ENCODE measurements at regions not wholly inside any gene's neighbourhood (a gene's known extent, or its start where the extent isn't known, plus 50 kb on each side); places are given as distances from the start of the nearest gene placed in this dataset.
"Not testable (repeated sequence)": the region's sequence is repeated elsewhere in the genome, so short reads cannot be mapped to it uniquely, and the experiment has no call there.

- no peaks in the 10 kb centered on the region for H3K9me3 ChIP-seq (ENCODE audit: low read depth, low read length)
- TF ChIP-seq EZH2 (IDR thresholded peaks at IDR 0.05) (no peak), POLR2AphosphoS5 (IDR thresholded peaks at IDR 0.05; ENCODE audit: borderline replicate concordance, low read depth, low read length) (no peak), FOXP2 (optimal IDR thresholded peaks at IDR 0.05; ENCODE audit: control extremely low read depth, extremely low read length, insufficient read depth) (no peak)
- H3K27ac ChIP-seq: no peak overlapping the region
- no peaks in the 10 kb centered on the region for H3K36me3 ChIP-seq (ENCODE audit: insufficient read depth, low read length)
- no peak overlapping the region for H3K9ac ChIP-seq (ENCODE audit: insufficient read length)
- DNase-seq (ENCODE audit: low read depth, low spot score): no peak
- no peak overlapping the region for H3K4me3 ChIP-seq
These were observed 1601.5 kb upstream of the PCDH10 start for GRCh38 chr4:131547506-131547981.

DNA sequence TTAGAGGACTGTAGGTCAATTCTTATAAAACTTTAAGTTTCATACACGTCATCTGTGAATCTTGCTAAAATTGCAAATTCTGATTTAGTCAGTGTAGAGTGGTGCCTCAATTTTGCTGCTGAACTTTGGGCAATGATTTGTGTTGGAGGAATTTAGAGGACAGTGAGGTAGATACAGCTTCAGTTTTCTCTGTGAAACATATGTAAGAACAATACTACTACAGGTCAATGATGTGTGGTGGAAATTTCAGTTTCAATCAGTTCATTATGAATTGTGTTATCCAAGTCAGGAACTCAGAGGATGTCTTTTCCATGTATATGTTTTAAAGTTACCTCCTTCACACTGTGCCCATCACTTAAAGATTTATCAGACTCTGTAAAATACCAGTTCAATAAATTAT lies 1597.8 kb upstream of the PCDH10 start:
- DNase-seq (ENCODE audit: low read depth, low spot score): no peak
- Histone ChIP-seq H3K9ac (ENCODE audit: insufficient read length) (no peak overlapping the region), H3K4me3 (no peak overlapping the region), H3K9me3 (ENCODE audit: low read depth, low read length) (no peaks in the 10 kb centered on the region), H3K27ac (no peak overlapping the region), H3K36me3 (ENCODE audit: insufficient read depth, low read length) (no peaks in the 10 kb centered on the region)
- TF ChIP-seq FOXP2 (optimal IDR thresholded peaks at IDR 0.05; ENCODE audit: control extremely low read depth, extremely low read length, insufficient read depth) (no peak), POLR2AphosphoS5 (IDR thresholded peaks at IDR 0.05; ENCODE audit: borderline replicate concordance, low read depth, low read length) (no peak), EZH2 (IDR thresholded peaks at IDR 0.05) (no peak)

GRCh38 chr4:131566026-131566425 lies 1583.1 kb upstream of the PCDH10 start:
- Histone ChIP-seq H3K9ac (ENCODE audit: insufficient read length) (no peak overlapping the region), H3K9me3 (ENCODE audit: low read depth, low read length) (no peaks in the 10 kb centered on the region), H3K4me3 (no peak overlapping the region), H3K27ac (no peak overlapping the region), H3K36me3 (ENCODE audit: insufficient read depth, low read length) (no peaks in the 10 kb centered on the region)
- TF ChIP-seq FOXP2 (optimal IDR thresholded peaks at IDR 0.05; ENCODE audit: control extremely low read depth, extremely low read length, insufficient read depth): no peak
- TF ChIP-seq POLR2AphosphoS5 (IDR thresholded peaks at IDR 0.05; ENCODE audit: borderline replicate concordance, low read depth, low read length): no peak
- TF ChIP-seq EZH2 (IDR thresholded peaks at IDR 0.05): no peak
- no peak for DNase-seq (ENCODE audit: low read depth, low spot score)

- no peak for DNase-seq (ENCODE audit: low read depth, low spot score)
- Histone ChIP-seq H3K4me3 (no peak overlapping the region), H3K27ac (no peak overlapping the region), H3K9me3 (ENCODE audit: low read depth, low read length) (no peaks in the 10 kb centered on the region), H3K9ac (ENCODE audit: insufficient read length) (no peak overlapping the region), H3K36me3 (ENCODE audit: insufficient read depth, low read length) (no peaks in the 10 kb centered on the region)
- TF ChIP-seq FOXP2 (optimal IDR thresholded peaks at IDR 0.05; ENCODE audit: control extremely low read depth, extremely low read length, insufficient read depth) (no peak), EZH2 (IDR thresholded peaks at IDR 0.05) (no peak), POLR2AphosphoS5 (IDR thresholded peaks at IDR 0.05; ENCODE audit: borderline replicate concordance, low read depth, low read length) (no peak)
These were observed 1564.5 kb upstream of the PCDH10 start for GRCh38 chr4:131584587-131584986.

DNA sequence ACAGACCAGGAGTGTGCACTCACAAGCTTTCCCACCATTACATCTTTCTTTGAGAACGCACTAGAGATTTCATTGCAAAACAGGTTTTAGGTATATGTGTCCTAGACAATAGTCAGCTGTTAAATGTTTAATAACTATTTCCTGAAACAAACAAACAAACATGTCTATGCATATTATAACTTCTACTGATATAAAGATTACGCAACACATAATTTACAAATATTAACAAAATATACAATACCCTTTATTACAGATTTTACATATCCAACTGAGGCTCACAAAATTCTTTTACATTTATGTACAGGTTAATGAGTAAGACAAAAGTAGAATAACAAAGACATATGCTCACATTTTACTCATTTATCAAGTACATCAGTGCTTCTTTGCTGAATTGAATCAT lies 1554.0 kb upstream of the PCDH10 start:
- Histone ChIP-seq H3K9ac (ENCODE audit: insufficient read length) (no peak overlapping the region), H3K36me3 (ENCODE audit: insufficient read depth, low read length) (no peaks in the 10 kb centered on the region), H3K4me3 (no peak overlapping the region), H3K9me3 (ENCODE audit: low read depth, low read length) (no peaks in the 10 kb centered on the region), H3K27ac (no peak overlapping the region)
- TF ChIP-seq EZH2 (IDR thresholded peaks at IDR 0.05) (no peak), POLR2AphosphoS5 (IDR thresholded peaks at IDR 0.05; ENCODE audit: borderline replicate concordance, low read depth, low read length) (no peak), FOXP2 (optimal IDR thresholded peaks at IDR 0.05; ENCODE audit: control extremely low read depth, extremely low read length, insufficient read depth) (no peak)
- DNase-seq (ENCODE audit: low read depth, low spot score): no peak

- no peak for DNase-seq (ENCODE audit: low read depth, low spot score)
- TF ChIP-seq FOXP2 (optimal IDR thresholded peaks at IDR 0.05; ENCODE audit: control extremely low read depth, extremely low read length, insufficient read depth) (no peak), POLR2AphosphoS5 (IDR thresholded peaks at IDR 0.05; ENCODE audit: borderline replicate concordance, low read depth, low read length) (no peak), EZH2 (IDR thresholded peaks at IDR 0.05) (no peak)
- H3K4me3 ChIP-seq: no peak overlapping the region
These were observed 1545.4 kb upstream of the PCDH10 start for GRCh38 chr4:131603705-131604104.

DNA sequence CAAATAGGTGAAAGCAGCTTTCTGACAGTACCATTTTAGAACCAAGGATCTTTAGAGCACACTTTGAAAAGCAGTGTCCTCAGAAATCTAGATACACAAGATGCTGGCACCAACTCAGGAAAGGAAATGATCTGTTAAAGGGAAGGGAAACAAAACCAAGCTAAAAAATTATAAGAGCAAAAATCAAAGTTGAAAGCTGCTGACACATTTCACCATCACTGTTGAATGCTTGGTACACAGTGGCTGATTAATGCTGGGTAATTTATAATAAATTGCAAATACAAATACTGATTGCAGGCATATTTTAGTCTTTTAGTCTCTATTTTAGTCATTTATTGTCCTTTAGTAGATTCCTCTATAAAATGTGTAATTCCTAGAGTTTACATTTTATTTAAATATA lies 1540.1 kb upstream of the PCDH10 start:
- no peak overlapping the region for H3K4me3 ChIP-seq
- H3K9me3 ChIP-seq (ENCODE audit: low read depth, low read length): no peaks in the 10 kb centered on the region
- H3K36me3 ChIP-seq (ENCODE audit: insufficient read depth, low read length): no peaks in the 10 kb centered on the region
- TF ChIP-seq EZH2 (IDR thresholded peaks at IDR 0.05) (no peak), FOXP2 (optimal IDR thresholded peaks at IDR 0.05; ENCODE audit: control extremely low read depth, extremely low read length, insufficient read depth) (no peak), POLR2AphosphoS5 (IDR thresholded peaks at IDR 0.05; ENCODE audit: borderline replicate concordance, low read depth, low read length) (no peak)
- H3K9ac ChIP-seq (ENCODE audit: insufficient read length): no peak overlapping the region
- no peak for DNase-seq (ENCODE audit: low read depth, low spot score)
- no peak overlapping the region for H3K27ac ChIP-seq

More at GRCh38 chr4:131603705-131604104, 1545.4 kb upstream of the PCDH10 start:
- H3K9ac ChIP-seq (ENCODE audit: insufficient read length): no peak overlapping the region
- H3K27ac ChIP-seq: no peak overlapping the region
- H3K36me3 ChIP-seq (ENCODE audit: insufficient read depth, low read length): no peaks in the 10 kb centered on the region
- no peaks in the 10 kb centered on the region for H3K9me3 ChIP-seq (ENCODE audit: low read depth, low read length)

DNA sequence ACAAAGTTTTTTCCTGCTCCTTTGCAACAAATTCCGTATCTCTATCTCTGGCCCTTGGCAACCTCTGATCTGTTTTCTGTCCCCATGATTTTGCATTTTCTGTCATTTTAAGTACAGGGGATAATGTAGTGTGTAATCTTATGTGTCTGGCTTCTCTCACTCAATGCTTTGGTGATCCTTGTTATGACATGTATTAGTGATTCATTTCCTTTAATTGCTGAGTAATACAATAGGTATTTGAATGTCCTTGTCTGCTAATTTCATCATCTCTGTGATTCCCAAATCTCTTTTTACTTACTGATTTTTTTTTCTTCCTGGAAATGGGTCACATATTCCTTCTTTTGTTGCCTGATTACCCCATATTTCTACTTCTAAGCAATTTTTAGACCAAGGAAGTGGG lies 1538.6 kb upstream of the PCDH10 start:
- not testable (repeated sequence) for H3K36me3 ChIP-seq (ENCODE audit: insufficient read depth, low read length); DNase-seq (ENCODE audit: low read depth, low spot score); H3K9me3 ChIP-seq (ENCODE audit: low read depth, low read length); H3K9ac ChIP-seq (ENCODE audit: insufficient read length); H3K4me3 ChIP-seq; H3K27ac ChIP-seq

GRCh38 chr4:131613086-131613823 lies 1535.8 kb upstream of the PCDH10 start:
- Histone ChIP-seq H3K36me3 (ENCODE audit: insufficient read depth, low read length) (no peaks in the 10 kb centered on the region), H3K27ac (no peak overlapping the region), H3K9ac (ENCODE audit: insufficient read length) (no peak overlapping the region), H3K9me3 (ENCODE audit: low read depth, low read length) (no peaks in the 10 kb centered on the region), H3K4me3 (no peak overlapping the region)
- no peak for TF ChIP-seq POLR2AphosphoS5 (IDR thresholded peaks at IDR 0.05; ENCODE audit: borderline replicate concordance, low read depth, low read length)
- DNase-seq (ENCODE audit: low read depth, low spot score): no peak

All from SK-N-MC (cell line).